ENCODE measurements at regions not wholly inside any gene's neighbourhood (a gene's known extent, or its start where the extent isn't known, plus 50 kb on each side); places are given as distances from the start of the nearest gene placed in this dataset.

GRCh38 chr2:239905884-239906654, 119.1 kb downstream of the NDUFA10 start:
- DNase-seq, result no peak

GRCh38 chr2:239905306-239905705, 119.8 kb downstream of the NDUFA10 start:
- no peak for DNase-seq

GRCh38 chr2:239904496-239904895, 120.6 kb downstream of the NDUFA10 start:
- no peak for DNase-seq

GRCh38 chr2:239903803-239904202, 121.3 kb downstream of the NDUFA10 start:
- no peak for DNase-seq

- no peak for DNase-seq
Observed at GRCh38 chr2:239903210-239903609, 121.9 kb downstream of the NDUFA10 start.

GRCh38 chr2:239902749-239903201, 122.4 kb downstream of the NDUFA10 start:
- DNase-seq, result no peak

GRCh38 chr2:239898292-239898925, 126.7 kb downstream of the NDUFA10 start:
- DNase-seq, result no peak

GRCh38 chr2:239897596-239898235, 127.4 kb downstream of the NDUFA10 start:
- no peak for DNase-seq

- no peak for DNase-seq
Observed at GRCh38 chr2:239896075-239896474, 129.1 kb downstream of the NDUFA10 start.

GRCh38 chr2:239895669-239896068, 129.5 kb downstream of the NDUFA10 start:
- no peak for DNase-seq

GRCh38 chr2:239895116-239895515, 130.0 kb downstream of the NDUFA10 start:
- DNase-seq, result no peak

GRCh38 chr2:239894276-239894675, 130.9 kb downstream of the NDUFA10 start:
- no peak for DNase-seq

GRCh38 chr2:239893236-239893515, 132.0 kb downstream of the NDUFA10 start:
- no peak for DNase-seq

GRCh38 chr2:239892441-239893235, 132.5 kb downstream of the NDUFA10 start:
- no peak for DNase-seq

- no peak for DNase-seq
Observed at GRCh38 chr2:239891698-239892097, 133.4 kb downstream of the NDUFA10 start.

GRCh38 chr2:239890206-239890746, 134.9 kb downstream of the NDUFA10 start:
- DNase-seq, result no peak

GRCh38 chr2:239889641-239890121, 135.5 kb downstream of the NDUFA10 start:
- no peak for DNase-seq

- DNase-seq, result no peak
Observed at GRCh38 chr2:239887604-239888003, 137.5 kb downstream of the NDUFA10 start.

- no peak for DNase-seq
Observed at GRCh38 chr2:239886781-239887180, 138.4 kb downstream of the NDUFA10 start.

GRCh38 chr2:239884875-239885274, 140.3 kb downstream of the NDUFA10 start:
- DNase-seq, result no peak

- DNase-seq, result no peak
Observed at GRCh38 chr2:239884051-239884405, 141.1 kb downstream of the NDUFA10 start.

- no peak for DNase-seq
Observed at GRCh38 chr2:239883326-239884050, 141.7 kb downstream of the NDUFA10 start.

Data from CD4-positive, alpha-beta T cell treated with Interleukin-10 for 1 hour (primary cell).